ENCODE measurements at regions not wholly inside any gene's neighbourhood (a gene's known extent, or its start where the extent isn't known, plus 50 kb on each side); places are given as distances from the start of the nearest gene placed in this dataset.
"Not testable (repeated sequence)": the region's sequence is repeated elsewhere in the genome, so short reads cannot be mapped to it uniquely, and the experiment has no call there.

DNA sequence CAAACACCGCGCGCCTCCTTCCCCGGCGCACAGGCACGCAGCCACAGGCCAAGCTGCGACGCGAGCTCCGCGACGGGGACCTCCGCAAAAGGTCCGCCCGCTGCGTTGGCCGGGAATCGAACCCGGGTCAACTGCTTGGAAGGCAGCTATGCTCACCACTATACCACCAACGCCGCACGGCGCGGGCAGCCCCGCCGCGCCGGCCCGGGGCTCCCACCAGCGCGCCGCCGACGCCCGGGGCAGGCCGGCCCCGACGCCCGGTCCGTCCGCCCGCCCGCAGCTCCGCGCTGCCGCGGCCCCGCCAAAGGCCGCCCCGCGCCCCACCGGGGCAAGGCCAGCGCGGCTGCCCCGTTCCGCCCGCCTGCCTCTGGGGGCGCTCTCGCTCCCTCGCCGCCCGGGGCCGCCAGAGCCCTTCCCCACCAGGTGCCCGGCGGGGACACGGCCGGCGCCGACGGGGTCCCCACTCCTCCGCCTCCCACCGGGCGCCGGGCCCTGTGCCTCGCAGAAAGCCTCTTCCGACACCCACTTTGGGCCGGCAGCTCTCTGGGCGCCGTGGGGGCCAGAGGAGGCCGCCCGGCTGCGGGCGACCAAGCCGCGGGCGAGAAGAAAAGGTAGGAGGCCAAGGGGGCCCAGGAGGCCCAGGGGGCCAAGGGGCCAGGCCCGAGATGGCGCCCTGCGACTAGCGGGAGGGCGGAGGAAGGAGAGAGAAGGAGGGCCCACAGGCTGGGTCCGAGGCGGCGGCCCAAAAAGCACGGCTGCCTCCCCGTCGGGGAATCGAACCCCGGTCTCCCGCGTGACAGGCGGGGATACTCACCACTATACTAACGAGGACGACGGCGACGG is 50.2 kb upstream of the FCGR2A start:
- not testable (repeated sequence) for DNase-seq

GRCh38 chr1:161453950-161454864 is 51.0 kb upstream of the FCGR2A start:
- not testable (repeated sequence) for DNase-seq

DNA sequence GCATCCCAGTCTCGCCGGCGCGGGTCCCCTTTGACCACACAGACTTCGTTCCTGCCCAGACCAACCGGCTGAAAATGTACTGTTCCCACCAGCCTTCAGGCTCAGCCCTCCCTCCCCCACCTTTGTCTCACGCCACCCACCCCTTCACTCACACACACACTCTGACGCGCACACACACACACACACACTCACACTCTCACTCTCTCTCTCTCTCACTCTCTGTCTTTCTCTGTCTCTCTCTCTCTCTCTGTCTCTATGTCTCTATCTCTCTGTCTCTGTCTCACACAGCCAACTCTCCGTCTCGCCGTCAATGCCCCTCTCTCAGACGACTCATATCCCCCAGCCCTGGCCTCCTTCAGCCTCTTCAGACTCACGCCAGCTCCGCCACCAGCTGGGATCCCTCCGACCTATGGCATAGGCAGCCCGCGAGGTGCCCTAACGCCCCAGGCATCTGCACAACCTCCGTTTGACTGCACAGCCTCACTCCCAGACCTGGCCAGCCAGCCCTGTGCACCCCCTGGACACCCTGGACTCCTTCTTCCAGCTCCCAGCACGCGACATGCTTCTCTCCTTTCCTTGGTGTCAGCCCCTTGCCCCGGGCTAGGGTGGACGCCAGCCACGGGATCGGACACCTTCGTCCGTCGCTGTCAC is 53.4 kb upstream of the FCGR2A start:
- not testable (repeated sequence) for DNase-seq

DNA sequence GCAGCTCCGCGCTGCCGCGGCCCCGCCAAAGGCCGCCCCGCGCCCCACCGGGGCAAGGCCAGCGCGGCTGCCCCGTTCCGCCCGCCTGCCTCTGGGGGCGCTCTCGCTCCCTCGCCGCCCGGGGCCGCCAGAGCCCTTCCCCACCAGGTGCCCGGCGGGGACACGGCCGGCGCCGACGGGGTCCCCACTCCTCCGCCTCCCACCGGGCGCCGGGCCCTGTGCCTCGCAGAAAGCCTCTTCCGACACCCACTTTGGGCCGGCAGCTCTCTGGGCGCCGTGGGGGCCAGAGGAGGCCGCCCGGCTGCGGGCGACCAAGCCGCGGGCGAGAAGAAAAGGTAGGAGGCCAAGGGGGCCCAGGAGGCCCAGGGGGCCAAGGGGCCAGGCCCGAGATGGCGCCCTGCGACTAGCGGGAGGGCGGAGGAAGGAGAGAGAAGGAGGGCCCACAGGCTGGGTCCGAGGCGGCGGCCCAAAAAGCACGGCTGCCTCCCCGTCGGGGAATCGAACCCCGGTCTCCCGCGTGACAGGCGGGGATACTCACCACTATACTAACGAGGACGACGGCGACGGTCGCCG is 57.4 kb upstream of the FCGR2A start:
- not testable (repeated sequence) for DNase-seq

GRCh38 chr1:161447040-161447759 is 58.1 kb upstream of the FCGR2A start:
- not testable (repeated sequence) for DNase-seq

GRCh38 chr1:161444725-161445124 is 60.5 kb upstream of the FCGR2A start:
- DNase-seq = not testable (repeated sequence)

DNA sequence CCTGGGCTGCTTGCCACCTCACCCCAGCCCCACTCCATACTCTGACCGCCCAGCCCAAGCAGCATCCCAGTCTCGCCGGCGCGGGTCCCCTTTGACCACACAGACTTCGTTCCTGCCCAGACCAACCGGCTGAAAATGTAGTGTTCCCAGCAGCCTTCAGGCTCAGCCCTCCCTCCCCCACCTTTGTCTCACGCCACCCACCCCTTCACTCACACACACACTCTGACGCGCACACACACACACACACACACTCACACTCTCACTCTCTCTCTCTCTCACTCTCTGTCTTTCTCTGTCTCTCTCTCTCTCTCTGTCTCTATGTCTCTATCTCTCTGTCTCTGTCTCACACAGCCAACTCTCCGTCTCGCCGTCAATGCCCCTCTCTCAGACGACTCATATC is 61.0 kb upstream of the FCGR2A start:
- DNase-seq = not testable (repeated sequence)

DNA sequence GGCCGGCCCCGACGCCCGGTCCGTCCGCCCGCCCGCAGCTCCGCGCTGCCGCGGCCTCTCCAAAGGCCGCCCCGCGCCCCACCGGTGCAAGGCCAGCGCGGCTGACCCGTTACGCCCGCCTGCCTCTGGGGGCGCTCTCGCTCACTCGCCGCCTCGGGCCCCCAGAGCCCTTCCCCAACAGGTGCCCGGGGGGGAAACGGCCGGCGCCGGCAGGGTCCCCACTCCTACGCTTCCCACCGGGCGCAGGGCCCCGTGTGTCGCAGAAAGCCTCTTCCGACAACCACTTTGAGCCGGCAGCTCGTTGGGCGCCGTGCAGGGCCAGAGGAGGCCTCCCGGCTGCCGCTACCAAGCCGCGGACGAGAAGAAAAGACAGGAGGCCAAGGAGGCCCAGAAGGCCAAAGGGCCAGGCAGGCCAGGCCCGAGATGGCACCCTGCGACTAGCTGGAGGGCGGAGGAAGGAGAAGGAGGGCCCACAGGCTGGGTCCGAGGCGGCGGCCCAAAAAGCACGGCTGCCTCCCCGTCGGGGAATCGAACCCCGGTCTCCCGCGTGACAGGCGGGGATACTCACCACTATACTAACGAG is 64.9 kb upstream of the FCGR2A start:
- peak; percentile 74 for DNase-seq

GRCh38 chr1:161439280-161440232 is 65.7 kb upstream of the FCGR2A start:
- peak; percentile 26 for DNase-seq

DNA sequence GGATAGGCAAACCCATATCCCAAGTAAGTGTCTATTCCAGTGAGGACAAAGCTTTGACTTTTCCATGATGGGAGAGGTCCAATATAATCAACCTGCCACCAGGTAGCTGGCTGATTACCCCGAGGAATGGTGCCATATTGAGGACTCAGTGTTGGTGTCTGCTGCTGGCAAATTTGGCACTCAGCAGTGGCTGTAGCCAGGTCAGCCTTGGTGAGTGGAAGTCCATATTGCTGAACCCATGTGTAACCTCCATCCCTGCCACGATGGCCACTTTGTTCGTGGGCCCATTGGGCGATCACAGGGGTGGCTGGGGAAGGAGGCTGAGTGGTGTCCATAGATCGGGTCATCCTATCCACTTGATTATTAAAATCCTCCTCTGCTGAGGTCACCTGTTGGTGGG is 65.5 kb upstream of the CFAP126 start:
- DNase-seq = not testable (repeated sequence)

GRCh38 chr1:161432091-161432490 is 64.4 kb upstream of the CFAP126 start:
- DNase-seq = no peak

DNA sequence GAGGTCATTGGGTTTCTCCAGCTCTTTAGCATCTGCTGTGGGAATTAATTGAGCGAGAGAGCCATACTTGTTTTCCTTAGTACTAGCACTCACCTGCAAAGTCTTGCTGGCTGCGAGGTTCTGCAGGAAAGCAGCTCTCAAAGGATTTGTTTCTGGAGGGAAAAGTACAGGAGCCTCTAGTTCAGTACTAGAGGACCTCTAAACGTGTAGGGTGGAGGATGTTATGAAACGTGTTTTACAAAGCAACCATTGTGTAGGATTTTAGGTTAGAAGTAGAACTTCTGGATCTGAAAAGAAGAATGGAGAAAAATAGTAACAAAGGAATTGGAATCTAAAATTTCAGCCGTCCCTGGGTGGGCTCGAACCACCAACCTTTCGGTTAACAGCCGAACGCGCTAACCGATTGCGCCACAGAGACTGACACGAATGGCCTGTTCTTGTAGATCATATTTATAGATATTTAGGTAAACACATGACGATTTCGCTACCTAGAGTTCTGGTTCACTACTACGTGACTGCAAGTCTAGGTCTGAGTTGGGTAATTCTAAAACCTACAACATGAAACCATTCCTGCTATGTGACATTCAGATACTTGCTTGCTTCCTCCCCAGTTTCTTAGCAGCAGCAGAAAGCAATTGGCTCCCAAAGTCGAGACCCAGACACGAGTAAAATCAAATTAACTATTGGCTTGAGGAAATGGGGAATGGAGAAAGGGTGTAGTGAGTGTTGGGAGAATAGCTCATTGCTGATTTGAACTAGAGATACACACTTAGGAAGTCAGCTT is 60.2 kb upstream of the CFAP126 start:
- DNase-seq = peak; percentile 28

DNA sequence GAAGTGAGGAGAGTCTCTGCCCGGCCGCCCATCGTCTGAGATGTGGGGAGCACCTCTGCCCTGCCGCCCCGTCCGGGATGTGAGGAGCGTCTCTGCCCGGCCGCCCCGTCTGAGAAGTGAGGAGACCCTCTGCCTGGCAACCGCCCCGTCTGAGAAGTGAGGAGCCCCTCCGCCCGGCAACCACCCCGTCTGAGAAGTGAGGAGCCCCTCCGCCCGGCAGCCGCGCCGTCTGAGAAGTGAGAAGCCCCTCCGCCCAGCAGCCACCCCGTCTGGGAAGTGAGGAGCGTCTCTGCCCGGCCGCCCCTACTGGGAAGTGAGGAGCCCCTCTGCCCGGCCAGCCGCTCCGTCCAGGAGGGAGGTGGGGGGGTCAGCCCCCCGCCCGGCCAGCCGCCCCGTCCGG is 55.2 kb upstream of the CFAP126 start:
- not testable (repeated sequence) for DNase-seq

DNA sequence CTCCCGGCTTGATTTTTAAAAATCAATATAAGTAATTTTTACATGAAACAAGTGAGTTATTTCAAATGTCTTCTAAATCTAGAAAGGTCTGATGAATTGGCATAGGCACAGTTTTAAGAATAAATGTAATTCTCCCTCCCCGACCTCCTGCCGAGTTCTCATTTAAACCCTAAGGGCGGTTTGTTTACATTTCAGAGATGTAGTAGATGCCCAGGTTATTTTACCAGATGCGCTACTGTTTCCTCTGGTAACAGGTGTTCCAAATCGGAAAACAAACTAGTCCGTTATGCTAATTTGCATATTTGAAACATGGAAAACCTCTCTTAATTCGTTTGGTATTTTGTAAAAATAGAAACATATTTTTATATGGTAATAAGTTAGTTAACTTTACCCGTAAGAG is 53.8 kb upstream of the CFAP126 start:
- no peak for DNase-seq

DNA sequence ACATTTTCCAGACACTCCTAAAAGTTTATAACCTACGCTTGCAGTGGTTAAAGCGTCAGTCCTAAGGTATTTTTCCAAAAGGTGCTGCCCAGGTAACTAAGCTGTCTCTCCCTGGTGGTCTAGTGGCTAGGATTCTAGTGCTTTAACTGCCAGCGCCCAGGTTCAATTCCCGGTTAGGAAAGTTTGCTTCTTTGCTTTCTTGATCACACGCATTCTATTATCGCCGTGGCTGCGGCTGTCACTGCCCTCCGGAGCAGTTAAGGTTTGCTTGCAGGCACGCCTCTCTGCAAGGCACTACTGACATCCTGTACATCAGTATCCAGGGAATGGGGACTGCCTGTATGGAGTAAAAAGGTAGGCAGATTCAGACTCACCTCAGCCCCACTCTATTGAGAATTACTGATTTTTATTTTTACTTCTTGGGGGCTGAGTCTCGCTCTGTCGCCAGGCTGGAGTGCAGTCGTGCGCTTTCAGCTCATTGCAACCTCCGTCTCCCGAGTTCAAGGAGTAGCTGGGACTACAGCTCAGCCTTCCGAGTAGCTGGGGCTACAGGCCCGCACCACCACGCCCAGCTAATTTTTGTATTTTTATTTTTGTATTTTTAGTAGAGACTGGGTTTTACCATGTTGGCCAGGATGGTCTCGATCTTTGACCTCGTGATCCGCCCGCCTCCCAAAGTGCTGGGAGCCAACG is 53.2 kb upstream of the CFAP126 start:
- DNase-seq = no peak

DNA sequence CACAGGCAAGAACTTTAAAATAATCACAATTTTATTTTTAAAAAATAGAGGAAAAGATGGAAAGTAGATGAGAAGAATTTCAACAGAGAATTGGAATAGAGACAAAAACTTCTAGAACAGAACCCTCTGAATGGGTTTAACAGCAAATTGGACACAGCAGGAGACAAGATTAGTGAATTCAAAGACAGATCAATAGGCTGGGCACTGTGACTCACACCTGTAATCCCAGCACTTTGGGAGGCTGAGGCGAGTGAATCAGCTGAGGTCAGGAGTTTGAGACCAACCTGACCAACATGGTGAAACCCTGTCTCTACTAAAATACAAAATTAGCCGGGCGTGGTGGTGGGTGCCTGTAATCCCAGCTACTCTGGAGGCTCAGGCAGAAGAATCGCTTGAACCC is 49.9 kb upstream of the CFAP126 start:
- not testable (repeated sequence) for DNase-seq
